ENCODE measurements at regions not wholly inside any gene's neighbourhood (a gene's known extent, or its start where the extent isn't known, plus 50 kb on each side); places are given as distances from the start of the nearest gene placed in this dataset.
A peak's percentile ranks its signal among the peaks of the same experiment; 100 is the strongest.

GRCh38 chr1:199553104-199553503 is 474.4 kb upstream of the NR5A2 start:
- DNase-seq (ENCODE audit: low spot score) = no peak
- ATAC-seq = no peak
- CTCF ChIA-PET (ENCODE audit: low intra/inter-chr PET ratio, low total read pairs) = no interaction called here
- H2AFZ ChIP-seq (ENCODE audit: low read length) = no peak overlapping the region
- WGBS (ENCODE audit: low lambda C conversion rate) = 0% methylated on average over 1 of the region's 1 CpG
- H3K36me3 ChIP-seq (replicated peaks in 1 of 2; ENCODE audit: control insufficient read depth in 1 of 2, insufficient read depth in 2 of 2, low read length in 2 of 2) = no peaks in the 10 kb centered on the region
- no peak for FAIRE-seq
- no peaks in the 10 kb centered on the region for H3K9me3 ChIP-seq (ENCODE audit: low read length)
- in situ Hi-C loops (cut with HindIII; ENCODE audit: extremely low pct_ligation_motif_present, low pct_unique_long_range_greater_than_20kb) = no loop called here
- H3K27ac ChIP-seq (ENCODE audit: extremely low read length, insufficient read depth, low read length) = no peak overlapping the region
- POLR2A ChIA-PET = no interaction called here
- H3K27me3 ChIP-seq (ENCODE audit: control insufficient read depth in 1 of 2, insufficient read depth in 2 of 2, low read length in 2 of 2) = no peaks in the 10 kb centered on the region
- no TSS peak for BruUV-seq (replicated peaks)
- no peaks in the 10 kb centered on the region for H3K79me2 ChIP-seq (ENCODE audit: insufficient read depth, low read length)
- no peak overlapping the region for H3K4me2 ChIP-seq (ENCODE audit: low read depth, low read length)
- no peaks in the 10 kb centered on the region for H3K4me1 ChIP-seq (ENCODE audit: insufficient read depth, low read length)
- H4K20me1 ChIP-seq (ENCODE audit: insufficient read depth, low read length) = no peaks in the 10 kb centered on the region
- intact Hi-C loops (cut with micrococcal nuclease; ENCODE audit: unreplicated experiment) = loop anchor here (5.0 to 10.0 kb wide), 2 partner anchors 438 to 796 kb away; no protein-coding TSS in a partner anchor
- TF ChIP-seq MAFK (conservative IDR thresholded peaks at IDR 0.05 in 1 of 2, IDR thresholded peaks at IDR 0.05 in 1 of 2; ENCODE audit: low read length in 2 of 2) (peak; percentile 40 to 69; a peak in 3 of 4 replicates), MAFF (IDR thresholded peaks at IDR 0.05; ENCODE audit: low read depth, low read length) (peak; percentile 62), TCF12 (IDR thresholded peaks at IDR 0.05) (no peak), TCF12 (CRISPR knock-in tag; IDR thresholded peaks at IDR 0.05) (no peak)
- H3K9ac ChIP-seq (ENCODE audit: insufficient read depth, low read depth, low read length) = no peak overlapping the region
- H3K4me3 ChIP-seq (replicated peaks in 1 of 3; ENCODE audit: insufficient read depth in 1 of 3, low read depth in 2 of 3, low read length in 3 of 3) = no peak overlapping the region

- Histone ChIP-seq H2AFZ (ENCODE audit: low read length) (no peak overlapping the region), H3K27me3 (ENCODE audit: control insufficient read depth in 1 of 2, insufficient read depth in 2 of 2, low read length in 2 of 2) (no peaks in the 10 kb centered on the region), H3K9ac (ENCODE audit: insufficient read depth, low read depth, low read length) (no peak overlapping the region), H3K4me1 (ENCODE audit: insufficient read depth, low read length) (no peaks in the 10 kb centered on the region), H3K79me2 (ENCODE audit: insufficient read depth, low read length) (no peaks in the 10 kb centered on the region), H3K9me3 (ENCODE audit: low read length) (no peaks in the 10 kb centered on the region), H4K20me1 (ENCODE audit: insufficient read depth, low read length) (no peaks in the 10 kb centered on the region), H3K36me3 (replicated peaks in 1 of 2; ENCODE audit: control insufficient read depth in 1 of 2, insufficient read depth in 2 of 2, low read length in 2 of 2) (no peaks in the 10 kb centered on the region), H3K4me3 (replicated peaks in 1 of 3; ENCODE audit: insufficient read depth in 1 of 3, low read depth in 2 of 3, low read length in 3 of 3) (no peak overlapping the region), H3K27ac (ENCODE audit: extremely low read length, insufficient read depth, low read length) (no peak overlapping the region), H3K4me2 (ENCODE audit: low read depth, low read length) (no peak overlapping the region)
- FAIRE-seq = no peak
- no peak for ATAC-seq
- whole genome bisulfite sequencing (ENCODE audit: low lambda C conversion rate) = 1% methylated on average over 2 of the region's 2 CpGs
- ChIA-PET POLR2A (no interaction called here), CTCF (ENCODE audit: low intra/inter-chr PET ratio, low total read pairs) (no interaction called here)
- BruUV-seq (replicated peaks) = no TSS peak
- no peak for TF ChIP-seq FOXO1 (CRISPR knock-in tag; IDR thresholded peaks at IDR 0.05)
- peak; percentile 35 for TF ChIP-seq ZNF282 (IDR thresholded peaks at IDR 0.05; ENCODE audit: partially characterized antibody)
- TF ChIP-seq CEBPG (CRISPR knock-in tag; IDR thresholded peaks at IDR 0.05) = no peak
- in situ Hi-C loops (cut with HindIII; ENCODE audit: extremely low pct_ligation_motif_present, low pct_unique_long_range_greater_than_20kb) = no loop called here
- no peak for DNase-seq (ENCODE audit: low spot score)
- intact Hi-C loops (cut with micrococcal nuclease; ENCODE audit: unreplicated experiment) = no loop called here
Measured at GRCh38 chr1:199561334-199561733, 466.2 kb upstream of the NR5A2 start.
